C4-2B (cell line): ENCODE measurements at regions not wholly inside any gene's neighbourhood (a gene's known extent, or its start where the extent isn't known, plus 50 kb on each side); places are given as distances from the start of the nearest gene placed in this dataset.

Experiments
- CTCF ChIP-seq: fragments of 450-650 bp; conservative IDR thresholded peaks from 2 replicates; pipeline ENCODE4 v1.5.1; 2017; ENCODE audit warnings: mild to moderate bottlenecking
- ZFX ChIP-seq: fragments of 450-650 bp; IDR thresholded peaks from 2 replicates; pipeline ENCODE4 v1.6.1; 2017

GRCh38 chr20:43398676-43399324 is 58.9 kb upstream of the SRSF6 start:
- no peak for TF ChIP-seq CTCF
- TF ChIP-seq ZFX = no peak
